ENCODE measurements at regions not wholly inside any gene's neighbourhood (a gene's known extent, or its start where the extent isn't known, plus 50 kb on each side); places are given as distances from the start of the nearest gene placed in this dataset.
"Not testable (repeated sequence)": the region's sequence is repeated elsewhere in the genome, so short reads cannot be mapped to it uniquely, and the experiment has no call there.

DNA sequence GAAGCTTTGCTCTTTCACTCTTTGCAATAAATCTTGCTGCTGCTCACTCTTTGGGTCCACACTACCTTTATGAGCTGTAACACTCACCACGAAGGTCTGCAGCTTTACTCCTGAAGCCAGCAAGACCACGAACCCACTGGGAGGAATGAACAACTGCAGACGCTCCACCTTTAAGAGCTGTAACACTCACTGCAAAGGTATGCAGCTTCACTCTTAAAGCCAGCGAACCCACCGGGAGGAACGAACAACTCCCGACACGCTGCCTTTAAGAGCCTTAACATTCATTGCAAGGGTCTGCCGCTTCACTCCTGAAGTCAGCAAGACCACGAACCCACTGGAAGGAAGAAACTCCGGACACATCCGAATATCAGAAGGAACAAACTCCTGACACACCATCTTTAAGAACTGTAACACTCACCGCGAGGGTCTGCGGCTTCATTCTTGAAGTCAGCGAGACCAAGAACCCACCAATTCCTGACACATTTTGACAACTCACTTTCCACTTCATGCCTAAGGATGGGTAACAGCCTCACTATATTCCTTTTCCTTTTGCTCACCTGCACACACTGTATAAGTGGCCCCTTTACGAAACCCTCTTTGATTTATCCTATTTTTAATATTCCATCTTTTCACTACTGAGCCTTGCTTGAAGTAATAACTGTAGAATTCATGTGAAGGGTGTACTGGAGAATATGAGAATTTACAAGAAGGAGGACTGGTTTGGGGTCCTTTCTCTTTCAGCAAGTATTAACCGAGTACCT is 103.2 kb downstream of the RGS2 start:
- TF ChIP-seq, protein P1, sequence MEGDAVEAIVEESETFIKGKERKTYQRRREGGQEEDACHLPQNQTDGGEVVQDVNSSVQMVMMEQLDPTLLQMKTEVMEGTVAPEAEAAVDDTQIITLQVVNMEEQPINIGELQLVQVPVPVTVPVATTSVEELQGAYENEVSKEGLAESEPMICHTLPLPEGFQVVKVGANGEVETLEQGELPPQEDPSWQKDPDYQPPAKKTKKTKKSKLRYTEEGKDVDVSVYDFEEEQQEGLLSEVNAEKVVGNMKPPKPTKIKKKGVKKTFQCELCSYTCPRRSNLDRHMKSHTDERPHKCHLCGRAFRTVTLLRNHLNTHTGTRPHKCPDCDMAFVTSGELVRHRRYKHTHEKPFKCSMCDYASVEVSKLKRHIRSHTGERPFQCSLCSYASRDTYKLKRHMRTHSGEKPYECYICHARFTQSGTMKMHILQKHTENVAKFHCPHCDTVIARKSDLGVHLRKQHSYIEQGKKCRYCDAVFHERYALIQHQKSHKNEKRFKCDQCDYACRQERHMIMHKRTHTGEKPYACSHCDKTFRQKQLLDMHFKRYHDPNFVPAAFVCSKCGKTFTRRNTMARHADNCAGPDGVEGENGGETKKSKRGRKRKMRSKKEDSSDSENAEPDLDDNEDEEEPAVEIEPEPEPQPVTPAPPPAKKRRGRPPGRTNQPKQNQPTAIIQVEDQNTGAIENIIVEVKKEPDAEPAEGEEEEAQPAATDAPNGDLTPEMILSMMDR (IDR thresholded peaks at IDR 0.05), result not testable (repeated sequence)
- not testable (repeated sequence) for TF ChIP-seq POLR2AphosphoS5, POLR2A (IDR thresholded peaks at IDR 0.05)

Data from breast epithelium (tissue), 3 donors.